Pancreas (tissue), 10 donors: ENCODE measurements at regions not wholly inside any gene's neighbourhood (a gene's known extent, or its start where the extent isn't known, plus 50 kb on each side); places are given as distances from the start of the nearest gene placed in this dataset.

Source experiments
- ATAC-seq, 4 donors: fragments of 200-7000 bp; cut with Tn5 transposase; one replicate each; pipeline versions ENCODE4 v1.8.0 to v1.9.1; 2020; ENCODE audit warnings: mild to moderate bottlenecking in 4 of 4, moderate library complexity in 4 of 4
- DNase-seq, 6 donors: peaks; one replicate each; pipeline ENCODE4 v3.0.0-alpha.2; 2020
- FAIRE-seq: peaks from 2 replicates; lab custom pipeline; 2012; peaks lifted over from hg19 to GRCh38; lab: Jason Lieb, UNC
- H3K27ac ChIP-seq, 4 donors: fragments of 200-600 bp; sonication (generic); 1 replicate in 3 of 4; 2 replicates in 1 of 4; pipeline versions ENCODE4 v1.5.0 to v1.8.0; 2020
- H3K27me3 ChIP-seq, 4 donors: fragments of 200-600 bp; one replicate each; pipeline ENCODE4 v1.8.0; 2021
- H3K36me3 ChIP-seq, 3 donors: fragments of 200-600 bp; sonication (generic) in 1 of 3; one replicate each; pipeline versions ENCODE4 v1.5.0 to v1.8.0; 2020 to 2021
- H3K4me1 ChIP-seq, 3 donors: fragments of 200-600 bp; one replicate each; pipeline ENCODE4 v1.8.0; 2021
- H3K4me3 ChIP-seq, 4 donors: fragments of 200-600 bp; sonication (generic) in 2 of 4; one replicate each; pipeline versions ENCODE4 v1.5.0 to v1.8.0; 2020 to 2021
- H3K9me3 ChIP-seq, 4 donors: fragments of 200-600 bp; one replicate each; pipeline ENCODE4 v1.8.0; 2021
- WGBS, 2 donors: extraction: QIAGEN DNeasy Blood & Tissue Kit; methylation state at CpG; one replicate each; pipeline ENCODE4 v1.1.7; 2013; 5-methylcytosine and 5-hydroxymethylcytosine counted together
- intact Hi-C, 3 donors: fragments of 100-400 bp; cut with DNase I; formaldehyde crosslinking; loops; one replicate each; pipeline versions ENCODE4 v1.11.1 to v1.14.2; 2022
- TF ChIP-seq, protein P1 (sequence below), 4 donors: fragments of 200-600 bp; sonication (generic) in 3 of 4; IDR thresholded peaks; one replicate each; pipeline versions ENCODE4 v1.5.0 to v1.8.0; 2021; ENCODE audit warnings: antibody characterized with exemption in 4 of 4
- donor health status: healthy with polysubstance abuse.
- donor health status: DM: no; HTN: no; CAD: no; lungs with moderate emphysema.
- donor health status: DM: no; HTN: no; CAD: no.
- donor health status: control.
- donor health status: control.
- donor health status: Bipolar disorder and iron deficiency.
- donor health status: DM: yes; HTN: yes; CAD: no.
- donor health status: DM: no; HTN: no; CAD: no.
- donor health status: DM: no; HTN: no; CAD: no.
- donor health status: DM: yes; HTN: yes; CAD: no.

DNA sequence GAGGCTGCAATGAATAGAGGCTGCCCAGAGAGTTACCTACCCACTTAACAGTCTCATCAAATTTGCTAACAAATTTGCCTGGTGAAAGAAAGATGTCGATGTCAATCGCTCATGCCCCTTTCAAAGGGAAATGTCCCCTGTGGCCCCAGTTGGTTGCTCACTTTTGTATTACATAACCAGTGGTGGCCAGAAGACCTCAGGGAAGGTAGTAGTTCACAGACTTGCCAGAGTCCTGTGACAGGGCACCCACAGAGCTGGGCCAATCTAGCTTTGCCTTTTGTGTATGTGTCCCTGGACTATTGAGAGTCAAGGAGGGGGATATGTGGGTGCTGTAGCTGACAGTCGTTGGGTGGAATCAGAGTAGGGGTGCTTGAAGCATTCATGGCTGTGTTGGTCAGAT, 70.7 kb upstream of the CCN6 start:
- FAIRE-seq (no peak), DNase-seq (no peak), ATAC-seq (no peak)
- Histone ChIP-seq H3K9me3 (no peaks in the 10 kb centered on the region), H3K27me3 (no peaks in the 10 kb centered on the region), H3K4me3 (no peak overlapping the region), H3K36me3 (no peaks in the 10 kb centered on the region), H3K4me1 (no peaks in the 10 kb centered on the region), H3K27ac (no peak overlapping the region)
- intact Hi-C loops: no loop called here
- 91 to 98% methylated on average over 3 of the region's 3 CpGs for WGBS, 2 donors
- TF ChIP-seq, protein P1, sequence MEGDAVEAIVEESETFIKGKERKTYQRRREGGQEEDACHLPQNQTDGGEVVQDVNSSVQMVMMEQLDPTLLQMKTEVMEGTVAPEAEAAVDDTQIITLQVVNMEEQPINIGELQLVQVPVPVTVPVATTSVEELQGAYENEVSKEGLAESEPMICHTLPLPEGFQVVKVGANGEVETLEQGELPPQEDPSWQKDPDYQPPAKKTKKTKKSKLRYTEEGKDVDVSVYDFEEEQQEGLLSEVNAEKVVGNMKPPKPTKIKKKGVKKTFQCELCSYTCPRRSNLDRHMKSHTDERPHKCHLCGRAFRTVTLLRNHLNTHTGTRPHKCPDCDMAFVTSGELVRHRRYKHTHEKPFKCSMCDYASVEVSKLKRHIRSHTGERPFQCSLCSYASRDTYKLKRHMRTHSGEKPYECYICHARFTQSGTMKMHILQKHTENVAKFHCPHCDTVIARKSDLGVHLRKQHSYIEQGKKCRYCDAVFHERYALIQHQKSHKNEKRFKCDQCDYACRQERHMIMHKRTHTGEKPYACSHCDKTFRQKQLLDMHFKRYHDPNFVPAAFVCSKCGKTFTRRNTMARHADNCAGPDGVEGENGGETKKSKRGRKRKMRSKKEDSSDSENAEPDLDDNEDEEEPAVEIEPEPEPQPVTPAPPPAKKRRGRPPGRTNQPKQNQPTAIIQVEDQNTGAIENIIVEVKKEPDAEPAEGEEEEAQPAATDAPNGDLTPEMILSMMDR (IDR thresholded peaks at IDR 0.05): no peak

DNA sequence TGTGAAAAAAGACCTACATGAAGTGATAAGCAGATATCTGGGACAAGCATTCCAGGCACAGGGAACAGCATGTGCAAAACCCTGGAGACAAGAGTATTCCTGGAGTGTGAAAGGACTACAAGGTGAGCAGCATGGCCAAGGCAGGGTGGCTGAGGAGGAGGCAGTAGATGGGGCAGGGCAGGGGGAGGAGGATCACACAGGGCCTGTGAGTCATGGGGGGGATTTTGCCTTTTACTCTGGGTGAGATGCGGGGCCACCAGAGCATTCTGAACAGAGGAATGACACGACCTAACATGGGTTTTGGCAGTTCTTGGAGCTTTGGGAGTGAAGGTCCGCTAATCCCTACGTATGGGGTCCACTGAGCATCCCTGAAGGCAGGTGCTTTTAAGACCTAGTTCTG, 69.8 kb upstream of the CCN6 start:
- FAIRE-seq: no peak
- intact Hi-C loops: no loop called here
- no peak overlapping the region for H3K27ac ChIP-seq
- no peaks in the 10 kb centered on the region for H3K36me3 ChIP-seq
- no peak for ATAC-seq
- no peaks in the 10 kb centered on the region for H3K9me3 ChIP-seq
- H3K27me3 ChIP-seq: no peaks in the 10 kb centered on the region
- no peak overlapping the region for H3K4me3 ChIP-seq
- WGBS, 2 donors: 92 to 95% methylated on average over 4 of the region's 4 CpGs
- no peaks in the 10 kb centered on the region for H3K4me1 ChIP-seq
- DNase-seq: no peak
- TF ChIP-seq, protein P1 (IDR thresholded peaks at IDR 0.05): no peak

DNA sequence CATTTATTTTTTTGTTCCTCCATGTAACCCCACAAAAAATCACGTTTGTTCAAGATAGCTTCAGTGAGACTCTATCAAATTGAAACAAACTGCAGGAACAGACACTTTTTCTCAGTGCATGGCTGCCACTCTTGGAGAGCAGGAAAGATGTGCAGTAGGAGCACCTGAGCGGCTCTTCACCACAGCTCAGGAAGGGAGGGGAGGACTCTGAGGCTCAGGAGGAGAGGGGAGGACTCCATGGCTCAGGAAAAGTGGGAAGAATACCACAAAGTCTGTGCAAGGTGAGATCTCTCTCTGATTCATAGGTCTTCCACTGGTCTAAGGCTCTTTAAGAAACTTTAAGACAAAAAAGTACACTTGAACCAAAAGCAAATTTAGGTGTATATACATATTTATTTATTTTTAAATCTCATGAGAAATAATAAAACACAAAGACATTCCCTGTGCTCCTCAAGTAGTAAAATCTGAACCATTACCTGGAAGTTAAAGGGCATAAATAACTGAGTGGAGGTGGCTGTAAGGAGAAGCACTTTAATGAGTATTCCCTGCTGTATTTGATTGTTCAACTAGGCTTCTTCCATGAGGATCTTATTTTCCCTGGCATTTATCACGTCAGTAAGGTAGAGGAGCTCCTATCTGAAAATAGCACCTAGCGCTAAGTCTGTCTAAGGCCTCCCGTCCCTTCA, 69.2 kb upstream of the CCN6 start:
- WGBS, 2 donors: 90 to 94% methylated on average over 5 of the region's 5 CpGs
- no peaks in the 10 kb centered on the region for H3K36me3 ChIP-seq
- H3K27me3 ChIP-seq: no peaks in the 10 kb centered on the region
- no peak for FAIRE-seq
- H3K4me3 ChIP-seq: no peak overlapping the region
- TF ChIP-seq, protein P1 (IDR thresholded peaks at IDR 0.05): no peak
- DNase-seq: no peak
- no peaks in the 10 kb centered on the region for H3K9me3 ChIP-seq
- ATAC-seq: no peak
- intact Hi-C loops: no loop called here
- peak overlapping the region in 2 of 4 donors; percentile 46 to 60 for H3K27ac ChIP-seq
- no peaks in the 10 kb centered on the region for H3K4me1 ChIP-seq

DNA sequence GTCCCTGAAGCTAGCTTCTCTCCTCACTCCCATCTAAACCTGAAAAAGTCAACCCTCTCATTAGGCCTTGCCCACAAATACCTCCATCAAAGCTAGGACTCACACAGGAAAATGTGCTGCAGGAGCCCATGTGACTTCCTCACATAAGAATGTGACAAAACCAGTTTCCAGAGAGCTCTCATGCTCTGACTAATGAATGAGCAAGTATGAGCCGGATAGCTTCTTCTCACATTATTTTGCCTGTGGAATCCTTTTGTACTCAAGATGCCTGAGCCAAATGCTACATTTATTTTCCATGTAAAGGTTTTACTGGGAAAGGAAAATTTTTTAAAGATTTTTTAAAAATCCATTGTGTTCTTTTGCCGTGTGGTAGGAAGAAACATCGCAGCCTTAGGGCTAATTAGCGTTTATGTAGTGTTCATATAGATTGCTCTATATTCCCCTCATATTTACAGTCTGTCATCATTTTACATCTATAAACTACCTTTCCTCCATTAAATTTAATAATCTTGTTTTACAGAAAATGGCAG, 68.6 kb upstream of the CCN6 start:
- DNase-seq (peak in 3 of 6 donors; percentile 7 to 23 (median 23)), ATAC-seq (peak; percentile 66 to 87 (median 86)), FAIRE-seq (no peak)
- Histone ChIP-seq H3K4me3 (no peak overlapping the region), H3K4me1 (no peaks in the 10 kb centered on the region), H3K27ac (peak overlapping the region in 2 of 4 donors; percentile 46 to 60), H3K36me3 (no peaks in the 10 kb centered on the region), H3K9me3 (no peaks in the 10 kb centered on the region), H3K27me3 (no peaks in the 10 kb centered on the region)
- TF ChIP-seq, protein P1 (IDR thresholded peaks at IDR 0.05): no peak
- WGBS, 2 donors: 79 to 82% methylated on average over 4 of the region's 4 CpGs
- intact Hi-C loops: no loop called here

DNA sequence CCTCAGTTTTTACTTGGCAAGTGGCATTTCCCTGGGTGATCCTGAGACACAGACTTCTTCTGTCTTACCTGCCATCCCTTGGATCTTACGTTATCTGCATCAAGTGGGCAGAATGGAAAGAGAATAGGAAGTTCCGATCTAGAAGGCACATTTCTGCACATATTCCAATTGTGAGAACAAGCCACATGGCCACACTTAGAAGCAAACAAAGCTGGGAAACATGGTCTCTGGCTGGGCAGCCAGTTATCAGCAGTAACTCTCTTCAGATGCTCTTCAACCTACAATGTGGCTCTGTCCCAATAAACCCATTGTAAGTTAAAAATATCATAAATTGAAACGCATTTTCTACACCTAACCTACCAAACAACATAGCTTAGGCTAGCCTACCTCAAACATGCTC, 67.3 kb upstream of the CCN6 start:
- no peaks in the 10 kb centered on the region for H3K9me3 ChIP-seq
- FAIRE-seq (no peak), ATAC-seq (peak in 2 of 4 donors; percentile 59 to 64), DNase-seq (no peak)
- intact Hi-C loops: no loop called here
- no peak overlapping the region for H3K27ac ChIP-seq
- H3K27me3 ChIP-seq: no peaks in the 10 kb centered on the region
- H3K36me3 ChIP-seq: no peaks in the 10 kb centered on the region
- TF ChIP-seq, protein P1 (IDR thresholded peaks at IDR 0.05): no peak
- 38 to 39% methylated on average over 3 of the region's 3 CpGs for WGBS, 2 donors
- no peaks in the 10 kb centered on the region for H3K4me1 ChIP-seq
- no peak overlapping the region for H3K4me3 ChIP-seq
